ENCODE measurements at regions not wholly inside any gene's neighbourhood (a gene's known extent, or its start where the extent isn't known, plus 50 kb on each side); places are given as distances from the start of the nearest gene placed in this dataset.
"Not testable (repeated sequence)": the region's sequence is repeated elsewhere in the genome, so short reads cannot be mapped to it uniquely, and the experiment has no call there.

DNA sequence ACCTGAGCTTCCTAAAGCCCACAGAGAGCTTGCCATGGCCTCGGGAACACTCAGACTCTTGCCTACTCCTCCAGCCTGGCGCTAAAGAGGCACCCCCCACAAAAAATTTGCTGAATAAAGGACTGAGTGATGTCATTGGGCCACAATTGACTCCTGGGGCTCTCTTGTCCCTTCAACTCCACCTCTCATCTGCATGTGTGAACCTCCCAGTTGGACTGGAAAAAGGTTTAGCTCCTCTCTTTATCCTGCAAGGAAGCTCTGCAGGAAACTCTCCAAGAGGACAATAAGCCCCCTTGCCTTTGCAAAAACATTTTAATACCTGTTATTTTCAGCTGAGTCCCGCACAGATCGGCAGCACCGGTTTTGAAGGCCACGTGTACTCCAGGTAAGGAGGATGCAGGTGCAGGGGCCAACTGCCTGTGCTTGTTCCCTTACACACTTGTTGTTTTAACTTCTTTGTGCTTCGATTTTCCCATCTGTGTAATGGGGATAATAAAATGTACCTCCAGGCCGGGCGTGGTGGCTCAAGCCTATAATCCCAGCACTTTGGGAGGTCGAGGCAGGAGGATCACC is 107.3 kb downstream of the TFAP2C start:
- Mint-ChIP-seq H3K4me1 (ENCODE audit: low read depth in 2 of 2) (no peaks in the 10 kb centered on the region), H3K27me3 (peaks cover 17 to 18% of the 10 kb centered on the region in 2 donors), H3K27ac (no peak overlapping the region), H3K9me3 (no peaks in the 10 kb centered on the region), H3K36me3 (no peaks in the 10 kb centered on the region), H3K4me3 (no peak overlapping the region)
- DNase-seq (ENCODE audit: low spot score) (no peak), ATAC-seq (no peak)

DNA sequence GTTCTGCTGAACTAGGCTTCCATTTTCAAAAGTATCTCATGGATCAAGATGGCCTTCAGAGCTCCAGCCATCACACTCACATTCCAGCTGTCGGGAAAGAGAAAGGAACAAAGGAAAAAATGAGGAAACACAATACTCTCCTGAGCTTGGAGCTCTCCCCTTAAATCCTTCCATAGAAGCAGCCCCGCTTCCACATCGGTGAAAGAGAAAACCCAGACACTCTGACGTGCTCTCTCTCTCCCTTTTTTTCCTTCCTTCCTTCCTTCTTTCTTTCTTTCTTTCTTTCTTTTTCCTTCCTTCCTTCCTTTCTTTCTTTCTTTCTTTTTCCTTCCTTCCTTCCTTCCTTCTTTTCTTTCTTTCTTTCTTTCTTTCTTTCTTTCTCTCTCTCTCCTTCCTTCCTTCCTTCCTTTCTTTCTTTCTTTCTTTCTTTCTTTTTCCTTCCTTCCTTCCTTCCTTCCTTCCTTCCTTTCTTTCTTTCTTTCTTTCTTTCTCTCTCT is 115.3 kb downstream of the TFAP2C start:
- not testable (repeated sequence) for H3K36me3 Mint-ChIP-seq; DNase-seq (ENCODE audit: low spot score); ATAC-seq; H3K27ac Mint-ChIP-seq; H3K4me1 Mint-ChIP-seq (ENCODE audit: low read depth in 2 of 2); H3K4me3 Mint-ChIP-seq; H3K9me3 Mint-ChIP-seq
- H3K27me3 Mint-ChIP-seq, result peaks cover 9 to 25% of the 10 kb centered on the region in 2 donors

DNA sequence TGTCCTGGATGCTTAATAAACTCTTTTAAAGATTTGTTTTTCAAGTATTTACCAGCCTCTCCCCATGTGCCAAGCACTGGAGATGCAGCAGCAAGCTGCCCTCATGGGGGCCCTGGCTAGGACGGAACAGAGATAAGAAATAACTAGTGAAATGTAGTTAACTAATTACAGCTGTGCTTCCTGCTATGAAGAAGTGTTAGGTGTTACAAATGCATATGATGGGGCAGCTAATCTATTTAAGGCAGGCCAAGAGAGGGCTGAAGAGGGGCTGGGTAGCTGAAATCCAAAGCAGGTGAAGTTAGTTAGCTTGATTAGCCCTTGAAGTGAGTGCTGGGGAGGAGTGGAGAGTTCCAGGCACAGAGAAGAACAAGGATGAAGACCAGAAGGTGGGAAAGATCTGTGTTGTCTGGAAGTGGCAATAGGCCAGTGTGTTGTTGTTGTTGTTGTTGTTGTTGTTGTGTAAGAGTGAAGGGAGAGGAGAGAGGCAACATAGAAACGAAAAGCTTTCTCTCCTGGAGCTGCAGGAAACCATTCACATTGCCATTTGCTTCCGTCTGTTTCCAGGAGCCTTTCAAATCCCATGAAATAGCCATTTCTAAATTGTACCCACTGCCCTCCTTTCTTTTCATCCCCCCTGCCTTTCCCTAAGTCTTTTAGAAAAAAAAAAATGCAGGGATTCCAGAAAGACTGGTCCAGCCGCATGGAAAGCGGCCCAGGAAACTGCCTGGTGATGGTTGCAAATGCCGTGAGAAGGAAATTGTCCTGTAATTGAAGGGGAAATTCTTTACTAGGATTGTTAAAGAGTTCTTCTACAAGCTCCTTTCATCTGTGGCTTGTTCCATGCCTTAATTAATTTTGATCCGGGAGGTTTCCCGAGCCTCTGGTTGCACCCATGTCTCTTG is 119.6 kb downstream of the TFAP2C start:
- H3K27ac Mint-ChIP-seq, result no peak overlapping the region
- peaks cover 24 to 31% of the 10 kb centered on the region in 2 donors for H3K27me3 Mint-ChIP-seq
- H3K4me3 Mint-ChIP-seq, result no peak overlapping the region
- DNase-seq (ENCODE audit: low spot score) (no peak), ATAC-seq (no peak)
- H3K9me3 Mint-ChIP-seq, result no peaks in the 10 kb centered on the region
- H3K36me3 Mint-ChIP-seq, result no peaks in the 10 kb centered on the region
- H3K4me1 Mint-ChIP-seq (ENCODE audit: low read depth in 2 of 2), result no peaks in the 10 kb centered on the region

DNA sequence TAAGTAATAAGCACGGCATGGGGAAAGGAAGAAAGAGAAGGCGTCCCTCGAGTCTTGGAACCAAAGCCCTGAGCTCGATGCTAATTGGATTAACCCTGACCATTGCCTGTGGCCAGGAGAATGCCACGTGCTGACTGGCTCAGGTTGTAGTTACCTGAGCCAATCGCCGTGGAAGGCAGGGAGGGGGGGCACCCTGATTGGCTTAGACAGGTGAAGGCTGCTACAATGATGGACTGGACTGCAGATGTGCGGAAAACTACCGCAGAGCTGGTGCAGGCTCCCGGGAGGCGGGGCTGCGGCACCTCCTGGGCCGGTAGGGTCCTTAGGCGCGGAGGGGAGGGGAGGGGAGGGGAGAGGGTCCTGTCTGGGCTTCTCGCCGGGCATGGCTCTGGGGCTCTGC is 121.3 kb downstream of the TFAP2C start:
- Mint-ChIP-seq H3K4me1 (ENCODE audit: low read depth in 2 of 2) (no peaks in the 10 kb centered on the region), H3K36me3 (no peaks in the 10 kb centered on the region), H3K27ac (no peak overlapping the region), H3K4me3 (no peak overlapping the region), H3K9me3 (no peaks in the 10 kb centered on the region), H3K27me3 (peaks cover 30 to 31% of the 10 kb centered on the region in 2 donors)
- ATAC-seq (no peak), DNase-seq (ENCODE audit: low spot score) (no peak)

DNA sequence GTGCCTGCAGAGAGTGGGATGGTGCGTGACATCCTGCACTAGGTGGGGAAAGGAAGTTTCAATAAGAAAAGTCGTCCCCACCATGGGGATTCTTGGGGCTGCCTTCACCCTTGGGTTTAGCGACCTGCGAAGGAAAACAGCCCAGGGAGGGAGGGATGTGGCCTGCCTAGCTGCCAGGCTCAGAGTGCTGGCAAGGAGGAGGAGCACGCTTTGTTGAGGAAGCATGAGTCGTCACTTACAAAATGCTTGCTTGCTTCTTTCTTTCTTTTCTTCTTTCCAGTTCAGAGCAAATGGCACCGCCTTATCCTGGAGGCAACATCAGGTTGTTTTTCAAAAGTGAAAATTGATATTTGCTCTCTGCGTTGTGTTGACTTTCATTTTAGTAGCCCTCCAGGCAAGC is 123.2 kb downstream of the TFAP2C start:
- Mint-ChIP-seq H3K27ac (no peak overlapping the region), H3K27me3 (peaks cover 24 to 27% of the 10 kb centered on the region in 2 donors), H3K4me1 (ENCODE audit: low read depth in 2 of 2) (no peaks in the 10 kb centered on the region), H3K4me3 (no peak overlapping the region), H3K36me3 (no peaks in the 10 kb centered on the region), H3K9me3 (no peaks in the 10 kb centered on the region)
- DNase-seq (ENCODE audit: low spot score), result no peak
- no peak for ATAC-seq

DNA sequence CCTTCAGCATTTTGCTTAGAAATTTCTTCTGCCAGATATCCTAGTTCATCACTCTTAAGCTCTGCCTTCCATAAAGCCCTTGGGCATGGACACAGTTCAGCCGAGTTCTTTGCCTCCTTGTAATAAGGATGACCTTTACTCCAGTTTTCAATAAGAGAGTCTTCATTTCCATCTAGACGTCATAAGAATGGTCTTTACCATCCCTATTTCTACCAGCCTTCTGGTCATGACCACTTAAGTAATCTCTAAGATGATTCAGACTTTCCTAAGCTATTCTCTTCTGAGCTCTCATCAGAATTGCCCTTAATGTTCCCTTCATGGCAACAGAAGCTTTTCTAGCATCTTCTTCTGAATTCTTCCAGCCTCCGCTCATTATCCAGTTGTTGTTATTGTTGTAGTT is 126.1 kb downstream of the TFAP2C start:
- DNase-seq (ENCODE audit: low spot score), result no peak

DNA sequence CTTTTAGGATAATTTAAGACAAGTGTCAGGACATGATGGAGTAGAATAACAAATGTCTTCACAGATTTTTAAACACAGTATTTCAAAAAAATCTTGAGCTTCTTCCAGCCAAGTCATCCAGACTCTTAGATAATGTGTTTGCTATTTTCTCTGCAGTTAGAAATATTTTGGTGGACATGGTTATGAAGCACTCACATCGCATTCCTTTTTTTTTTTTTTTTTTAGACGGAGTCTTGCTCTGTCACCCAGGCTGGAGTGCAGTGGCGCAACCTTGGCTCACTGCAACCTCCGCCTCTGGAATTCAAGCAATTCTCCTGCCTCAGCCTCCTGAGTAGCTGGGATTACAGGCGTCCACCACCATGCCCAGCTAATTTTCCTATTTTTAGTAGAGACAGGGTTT is 127.6 kb downstream of the TFAP2C start:
- not testable (repeated sequence) for H3K36me3 Mint-ChIP-seq; DNase-seq (ENCODE audit: low spot score); H3K27ac Mint-ChIP-seq; H3K9me3 Mint-ChIP-seq; H3K4me1 Mint-ChIP-seq (ENCODE audit: low read depth in 2 of 2); ATAC-seq; H3K4me3 Mint-ChIP-seq
- peaks cover 9 to 14% of the 10 kb centered on the region in 2 donors for H3K27me3 Mint-ChIP-seq

More for the DNA sequence above, 126.1 kb downstream of the TFAP2C start:
- ATAC-seq, result no peak
- Mint-ChIP-seq H3K36me3 (no peaks in the 10 kb centered on the region), H3K4me3 (no peak overlapping the region), H3K27me3 (peaks cover 14 to 19% of the 10 kb centered on the region in 2 donors), H3K9me3 (peaks cover 3% of the 10 kb centered on the region), H3K4me1 (ENCODE audit: low read depth in 2 of 2) (no peaks in the 10 kb centered on the region), H3K27ac (no peak overlapping the region)

DNA sequence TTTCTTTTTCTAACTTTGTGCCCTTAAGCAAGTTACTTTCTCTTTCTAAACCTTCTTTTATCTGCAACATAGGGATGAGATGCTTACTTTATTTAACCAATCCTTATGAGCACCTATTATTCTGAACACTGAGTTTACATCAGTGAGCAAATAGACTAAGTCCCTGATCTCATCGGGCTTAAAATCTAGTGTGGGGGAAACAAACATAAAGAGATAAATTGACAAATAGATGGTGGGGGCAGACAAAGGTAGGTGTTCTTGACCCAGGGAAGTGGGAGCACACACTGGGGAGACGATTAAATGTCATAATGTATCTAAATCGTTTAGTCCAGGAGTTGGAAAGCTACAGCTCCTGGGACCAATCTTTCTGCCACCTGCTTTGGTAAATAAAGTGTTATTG is 129.6 kb downstream of the TFAP2C start:
- no peaks in the 10 kb centered on the region for H3K36me3 Mint-ChIP-seq
- H3K27me3 Mint-ChIP-seq, result peaks cover 6 to 12% of the 10 kb centered on the region in 2 donors
- peaks cover 3% of the 10 kb centered on the region for H3K9me3 Mint-ChIP-seq
- no peak for DNase-seq (ENCODE audit: low spot score)
- H3K4me1 Mint-ChIP-seq (ENCODE audit: low read depth in 2 of 2), result no peaks in the 10 kb centered on the region
- no peak for ATAC-seq
- H3K4me3 Mint-ChIP-seq, result no peak overlapping the region
- H3K27ac Mint-ChIP-seq, result no peak overlapping the region

DNA sequence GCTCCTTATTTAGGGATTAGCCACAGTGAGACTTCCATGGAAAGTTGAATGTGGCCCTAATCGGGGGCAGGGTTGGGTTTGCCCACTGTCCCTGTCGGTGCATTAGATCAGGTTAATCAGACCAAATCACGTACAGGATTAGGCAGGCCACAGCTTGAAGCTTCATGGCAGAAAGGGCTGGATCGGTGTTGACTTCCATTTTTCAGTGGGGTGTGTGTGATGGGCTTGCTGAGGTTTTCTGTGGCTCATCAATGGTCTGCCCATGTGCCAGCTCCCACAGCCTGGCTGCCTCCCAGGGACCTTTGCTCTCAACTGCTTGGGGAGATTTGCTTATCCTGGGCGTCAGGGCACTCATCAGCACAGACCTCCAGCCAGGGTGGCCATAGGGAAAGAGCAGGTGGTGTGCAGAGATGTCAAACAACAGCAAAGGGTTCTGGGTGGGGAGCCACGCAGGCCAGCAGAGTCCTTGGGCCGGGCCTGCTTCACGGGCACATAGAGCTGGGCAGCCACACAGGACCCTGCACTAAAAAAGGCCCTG is 130.7 kb downstream of the TFAP2C start:
- H3K4me3 Mint-ChIP-seq, result no peak overlapping the region
- H3K9me3 Mint-ChIP-seq, result peaks cover 3% of the 10 kb centered on the region
- H3K36me3 Mint-ChIP-seq, result no peaks in the 10 kb centered on the region
- peaks cover 6 to 8% of the 10 kb centered on the region in 2 donors for H3K27me3 Mint-ChIP-seq
- ATAC-seq (no peak), DNase-seq (ENCODE audit: low spot score) (no peak)
- H3K27ac Mint-ChIP-seq, result no peak overlapping the region
- no peaks in the 10 kb centered on the region for H3K4me1 Mint-ChIP-seq (ENCODE audit: low read depth in 2 of 2)

DNA sequence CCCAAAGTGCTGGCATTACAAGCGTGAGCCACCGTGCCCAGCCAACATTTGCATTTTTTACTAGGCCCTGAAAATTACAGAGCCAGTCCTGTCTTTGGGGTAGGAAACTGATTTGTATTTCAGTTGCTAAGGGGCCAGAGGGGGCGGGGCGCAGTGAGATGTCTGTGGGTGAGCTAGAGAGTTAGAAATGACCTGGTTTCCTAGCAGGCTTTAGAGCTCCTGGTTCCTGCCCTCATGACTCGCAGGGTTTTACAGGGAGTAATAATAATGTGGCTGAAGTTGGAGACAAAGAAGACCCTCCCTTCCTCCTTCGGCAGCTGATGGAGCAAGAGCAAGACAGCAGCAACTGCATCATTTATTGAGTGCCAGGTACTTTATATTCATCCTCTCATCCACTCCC is 131.5 kb downstream of the TFAP2C start:
- Mint-ChIP-seq H3K27me3 (peaks cover 6% of the 10 kb centered on the region in 2 donors), H3K4me1 (ENCODE audit: low read depth in 2 of 2) (no peaks in the 10 kb centered on the region), H3K4me3 (no peak overlapping the region), H3K36me3 (no peaks in the 10 kb centered on the region), H3K9me3 (peaks cover 3% of the 10 kb centered on the region), H3K27ac (no peak overlapping the region)
- no peak for ATAC-seq
- DNase-seq (ENCODE audit: low spot score), result no peak

DNA sequence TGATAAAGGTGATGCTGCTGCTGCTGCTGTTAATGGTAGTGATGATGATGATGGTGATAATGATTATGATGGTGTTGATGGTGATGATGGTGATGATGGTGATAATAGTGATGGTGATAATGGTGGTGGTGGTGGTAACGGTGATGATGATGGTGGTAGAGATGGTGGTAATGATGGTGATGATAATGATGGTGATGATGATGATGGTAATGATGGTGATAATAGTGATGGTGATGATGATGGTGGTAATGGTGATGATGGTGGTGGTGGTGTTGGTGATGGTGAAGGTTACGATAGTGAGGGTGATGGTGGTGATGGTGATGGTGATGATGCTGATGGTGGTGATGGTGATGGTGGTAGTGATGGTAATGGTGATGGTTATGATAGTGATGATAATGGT is 132.3 kb downstream of the TFAP2C start:
- no peaks in the 10 kb centered on the region for H3K36me3 Mint-ChIP-seq
- no peak for ATAC-seq
- DNase-seq (ENCODE audit: low spot score), result no peak

DNA sequence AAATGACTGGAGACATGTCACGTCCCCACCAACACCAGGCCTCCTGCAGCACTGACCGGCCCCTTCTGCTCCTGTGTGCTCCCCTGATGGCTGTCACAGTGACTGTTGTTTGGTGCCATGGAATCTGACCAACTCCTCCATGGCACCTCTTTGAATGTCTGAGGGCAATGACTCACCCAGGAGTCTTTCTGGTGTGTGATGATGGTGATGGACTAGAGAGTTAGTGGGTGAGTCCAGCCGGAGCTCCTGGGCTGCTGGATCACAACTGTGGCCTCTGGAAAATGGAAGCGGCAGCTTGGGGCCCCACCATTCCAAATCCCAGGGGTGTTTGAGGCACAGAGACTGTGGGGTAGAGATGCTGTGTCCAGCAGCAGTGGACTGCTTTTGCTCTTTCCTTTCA is 133.3 kb downstream of the TFAP2C start:
- DNase-seq (ENCODE audit: low spot score), result no peak
- ATAC-seq, result no peak
- no peak overlapping the region for H3K4me3 Mint-ChIP-seq
- peaks cover 4% of the 10 kb centered on the region in 2 donors for H3K27me3 Mint-ChIP-seq
- H3K9me3 Mint-ChIP-seq, result peaks cover 2% of the 10 kb centered on the region
- H3K36me3 Mint-ChIP-seq, result no peaks in the 10 kb centered on the region
- H3K4me1 Mint-ChIP-seq (ENCODE audit: low read depth in 2 of 2), result no peaks in the 10 kb centered on the region
- no peak overlapping the region for H3K27ac Mint-ChIP-seq

More for the DNA sequence above, 132.3 kb downstream of the TFAP2C start:
- Mint-ChIP-seq H3K9me3 (peaks cover 3% of the 10 kb centered on the region), H3K4me1 (ENCODE audit: low read depth in 2 of 2) (no peaks in the 10 kb centered on the region), H3K4me3 (no peak overlapping the region), H3K27ac (no peak overlapping the region), H3K27me3 (peaks cover 6% of the 10 kb centered on the region in 2 donors)

DNA sequence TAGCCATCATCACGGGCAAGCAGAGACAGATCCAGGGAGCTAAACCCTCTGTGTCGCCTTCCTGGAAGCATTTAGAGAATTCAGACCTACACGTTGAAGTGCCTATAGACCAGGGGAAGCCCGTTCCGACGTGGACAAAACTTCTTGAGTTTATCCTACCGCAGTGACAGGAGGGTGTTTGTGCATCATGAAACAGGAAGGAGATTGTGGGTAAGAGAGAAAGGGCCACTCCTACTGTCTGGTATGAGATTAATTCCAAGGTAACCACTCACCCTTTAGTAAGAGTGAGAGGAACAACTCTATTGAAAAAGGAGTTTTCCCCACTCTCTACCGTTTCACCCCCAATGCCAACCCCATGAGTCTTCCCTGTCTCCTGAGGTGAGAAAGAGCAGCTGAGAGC is 133.7 kb downstream of the TFAP2C start:
- no peak overlapping the region for H3K4me3 Mint-ChIP-seq
- ATAC-seq, result no peak
- no peaks in the 10 kb centered on the region for H3K4me1 Mint-ChIP-seq (ENCODE audit: low read depth in 2 of 2)
- H3K36me3 Mint-ChIP-seq, result no peaks in the 10 kb centered on the region
- H3K9me3 Mint-ChIP-seq, result no peaks in the 10 kb centered on the region
- H3K27ac Mint-ChIP-seq, result no peak overlapping the region
- no peak for DNase-seq (ENCODE audit: low spot score)
- peaks cover 0 to 2% of the 10 kb centered on the region in 2 donors for H3K27me3 Mint-ChIP-seq

DNA sequence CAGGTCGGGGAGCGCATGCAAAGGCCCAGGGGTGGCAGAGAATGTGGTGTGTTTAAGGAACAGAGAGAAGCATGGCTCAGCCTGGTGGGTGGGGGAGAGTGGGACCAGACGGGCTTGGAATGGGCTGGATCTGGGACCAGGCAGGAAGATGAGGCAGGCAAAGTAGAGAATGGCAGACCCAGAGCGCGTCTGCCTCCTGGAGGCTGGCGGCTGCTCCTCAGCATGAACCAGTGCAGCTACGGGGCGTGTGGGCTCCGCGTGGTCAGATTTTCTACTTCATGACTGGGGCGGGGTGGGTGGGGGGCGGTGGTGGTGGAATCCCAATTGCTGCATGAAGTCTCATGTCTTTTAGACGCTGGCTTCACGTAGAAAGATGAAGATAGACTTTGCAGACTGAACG is 135.6 kb downstream of the TFAP2C start:
- Mint-ChIP-seq H3K4me1 (ENCODE audit: low read depth in 2 of 2) (no peaks in the 10 kb centered on the region), H3K27ac (no peak overlapping the region), H3K9me3 (no peaks in the 10 kb centered on the region), H3K4me3 (no peak overlapping the region), H3K36me3 (no peaks in the 10 kb centered on the region), H3K27me3 (peaks cover 0 to 2% of the 10 kb centered on the region in 2 donors)
- ATAC-seq (no peak), DNase-seq (ENCODE audit: low spot score) (no peak)
